Gastroesophageal sphincter (tissue), 4 donors: ENCODE measurements at regions not wholly inside any gene's neighbourhood (a gene's known extent, or its start where the extent isn't known, plus 50 kb on each side); places are given as distances from the start of the nearest gene placed in this dataset.

Experiments used
- ATAC-seq: fragments of 150-250 bp; one replicate; pipeline ENCODE4 v1.9.1; 2016; ENCODE audit warnings: mild to moderate bottlenecking, moderate library complexity
- H3K27ac ChIP-seq, 4 donors: fragments of 200-600 bp; sonication (generic) in 3 of 4; 1 replicate in 3 of 4; 2 replicates in 1 of 4; pipeline ENCODE4 v1.5.1; 2016 to 2019
- H3K27me3 ChIP-seq: fragments of 200-600 bp; sonication (generic); one replicate; pipeline ENCODE4 v1.5.1; 2019
- H3K36me3 ChIP-seq, 2 donors: fragments of 200-600 bp; sonication (generic); one replicate each; pipeline ENCODE4 v1.5.1; 2019; ENCODE audit warnings: control low read depth in 1 of 2
- H3K4me1 ChIP-seq, 3 donors: fragments of 200-600 bp; sonication (generic); 1 replicate in 2 of 3; 2 replicates in 1 of 3; pipeline ENCODE4 v1.5.1; 2016 to 2019; ENCODE audit warnings: control low read depth in 2 of 3
- H3K4me3 ChIP-seq, 2 donors: fragments of 200-600 bp; sonication (generic); one replicate each; pipeline ENCODE4 v1.5.1; 2019; ENCODE audit warnings: mild to moderate bottlenecking in 1 of 2, moderate library complexity in 1 of 2
- H3K9me3 ChIP-seq, 3 donors: fragments of 200-600 bp; sonication (generic); one replicate each; pipeline ENCODE4 v1.5.1; 2017 to 2019; ENCODE audit warnings: control low read depth in 2 of 3
- CTCF ChIP-seq, 4 experiments: fragments of 200-600 bp in 2 of 4; fragments of 450-650 bp in 2 of 4; sonication (generic) in 1 of 4; IDR thresholded peaks; one replicate each; pipeline ENCODE4 v1.5.1; 2017 to 2019; ENCODE audit warnings: antibody characterized with exemption in 4 of 4, mild to moderate bottlenecking in 2 of 4, moderate library complexity in 2 of 4
- EP300 ChIP-seq: sonication (generic); formaldehyde crosslinking; IDR thresholded peaks from one replicate; pipeline ENCODE4 v1.6.1; 2017; ENCODE audit warnings: antibody characterized with exemption, mild to moderate bottlenecking
- POLR2A ChIP-seq, 2 donors: fragments of 450-650 bp; IDR thresholded peaks; one replicate each; pipeline ENCODE4 v1.6.1; 2017; ENCODE audit warnings: antibody characterized with exemption in 2 of 2, mild to moderate bottlenecking in 2 of 2, moderate library complexity in 1 of 2
- POLR2AphosphoS5 ChIP-seq: sonication (generic); formaldehyde crosslinking; IDR thresholded peaks from one replicate; pipeline ENCODE4 v1.6.1; 2017; ENCODE audit warnings: antibody characterized with exemption
- WGBS, 2 donors: methylation state at CpG; one replicate each; pipeline ENCODE4 v1.1.5; 2018; ENCODE audit warnings: low coverage in 1 of 2; 5-methylcytosine and 5-hydroxymethylcytosine counted together

GRCh38 chr4:149933883-149934282 is 118.2 kb upstream of the IQCM start:
- Histone ChIP-seq H3K36me3 (no peaks in the 10 kb centered on the region), H3K4me3 (no peak overlapping the region), H3K4me1 (no peaks in the 10 kb centered on the region), H3K9me3 (no peaks in the 10 kb centered on the region), H3K27ac (no peak overlapping the region), H3K27me3 (no peaks in the 10 kb centered on the region)
- ATAC-seq, result no peak
- TF ChIP-seq CTCF (IDR thresholded peaks at IDR 0.05) (no peak), POLR2A (IDR thresholded peaks at IDR 0.05) (no peak), EP300 (no peak), POLR2AphosphoS5 (no peak)
- 40 to 41% methylated on average over 1 to 3 of the region's 3 CpGs for WGBS, 2 donors

- H3K4me1 ChIP-seq, result no peaks in the 10 kb centered on the region
- no peak for ATAC-seq
These were observed 128.9 kb upstream of the DCLK2 start for GRCh38 chr4:149949381-149949780.

GRCh38 chr4:149951152-149951900 is 126.9 kb upstream of the DCLK2 start:
- no peak for TF ChIP-seq POLR2AphosphoS5
- no peak for TF ChIP-seq CTCF (IDR thresholded peaks at IDR 0.05)
- TF ChIP-seq POLR2A (IDR thresholded peaks at IDR 0.05), result no peak
- 89 to 90% methylated on average over 4 to 5 of the region's 5 CpGs for WGBS, 2 donors
- no peaks in the 10 kb centered on the region for H3K9me3 ChIP-seq
- H3K27ac ChIP-seq, result no peak overlapping the region
- no peak overlapping the region for H3K4me3 ChIP-seq
- H3K36me3 ChIP-seq, result no peaks in the 10 kb centered on the region
- no peak for ATAC-seq
- no peaks in the 10 kb centered on the region for H3K4me1 ChIP-seq
- H3K27me3 ChIP-seq, result no peaks in the 10 kb centered on the region

More at GRCh38 chr4:149949381-149949780, 128.9 kb upstream of the DCLK2 start:
- H3K36me3 ChIP-seq, result no peaks in the 10 kb centered on the region
- TF ChIP-seq EP300 (no peak), POLR2AphosphoS5 (no peak), CTCF (IDR thresholded peaks at IDR 0.05) (no peak), POLR2A (IDR thresholded peaks at IDR 0.05) (no peak)
- no peaks in the 10 kb centered on the region for H3K27me3 ChIP-seq
- no peaks in the 10 kb centered on the region for H3K9me3 ChIP-seq
- 57 to 73% methylated on average over 5 of the region's 5 CpGs for WGBS, 2 donors
- H3K27ac ChIP-seq, result no peak overlapping the region
- no peak overlapping the region for H3K4me3 ChIP-seq

- Histone ChIP-seq H3K27me3 (no peaks in the 10 kb centered on the region), H3K36me3 (no peaks in the 10 kb centered on the region)
- TF ChIP-seq POLR2A (IDR thresholded peaks at IDR 0.05) (no peak), EP300 (no peak), POLR2AphosphoS5 (no peak), CTCF (IDR thresholded peaks at IDR 0.05) (no peak)
These were observed 126.1 kb upstream of the DCLK2 start for GRCh38 chr4:149952101-149952500.

GRCh38 chr4:149952716-149953115 is 125.5 kb upstream of the DCLK2 start:
- 80 to 81% methylated on average over 1 to 4 of the region's 5 CpGs for WGBS, 2 donors
- no peak overlapping the region for H3K4me3 ChIP-seq
- TF ChIP-seq POLR2AphosphoS5 (no peak), POLR2A (IDR thresholded peaks at IDR 0.05) (no peak), EP300 (no peak), CTCF (IDR thresholded peaks at IDR 0.05) (no peak)
- no peak overlapping the region for H3K27ac ChIP-seq
- H3K4me1 ChIP-seq, result no peaks in the 10 kb centered on the region
- no peak for ATAC-seq
- H3K27me3 ChIP-seq, result no peaks in the 10 kb centered on the region
- H3K9me3 ChIP-seq, result no peaks in the 10 kb centered on the region
- H3K36me3 ChIP-seq, result no peaks in the 10 kb centered on the region

More at GRCh38 chr4:149952101-149952500, 126.1 kb upstream of the DCLK2 start:
- no peak overlapping the region for H3K4me3 ChIP-seq
- 100% methylated on average over 1 of the region's 1 CpG for WGBS, 2 donors
- no peaks in the 10 kb centered on the region for H3K4me1 ChIP-seq
- no peak overlapping the region for H3K27ac ChIP-seq
- H3K9me3 ChIP-seq, result no peaks in the 10 kb centered on the region
- no peak for ATAC-seq
